IMR-90 (cell line): ENCODE measurements at regions not wholly inside any gene's neighbourhood (a gene's known extent, or its start where the extent isn't known, plus 50 kb on each side); places are given as distances from the start of the nearest gene placed in this dataset.

Experiments used
- ATAC-seq: fragments of 200-7000 bp; cut with Tn5 transposase; 2 replicates; pipeline ENCODE4 v1.9.1; 2020; ENCODE audit warnings: low read depth, mild to moderate bottlenecking, moderate library complexity
- BruUV-seq: library from RNA; stranded (reverse); fragments of 400-500 nt; replicated peaks from 2 replicates; lab custom pipeline; 2021; lab: Mats Ljungman, UMichigan
- CTCF ChIA-PET: fragments of 300-600 bp; formaldehyde crosslinking; extraction: SDS; loops from one replicate; lab custom pipeline; 2021; ENCODE audit warnings: antibody characterized with exemption; lab: Yijun Ruan, JAX
- POLR2A ChIA-PET: fragments of 300-600 bp; sonication (Branson Sonifier 250); formaldehyde crosslinking; loops from one replicate; lab custom pipeline; 2022; ENCODE audit warnings: antibody characterized with exemption; ENCODE audit not compliant: unreplicated experiment; lab: Charles Lee
- DNase-seq: peaks from one replicate; pipeline ENCODE4 v3.0.0; 2013
- H2AFZ ChIP-seq: replicated peaks from 2 replicates; pipeline ENCODE3; 2013; ENCODE audit warnings: low read length, mild to moderate bottlenecking; ENCODE audit not compliant: poor library complexity
- H2AK5ac ChIP-seq: 2 replicates; pipeline ENCODE4 v1.6.1; 2013; ENCODE audit warnings: low read depth, low read length, inconsistent platforms
- H2AK9ac ChIP-seq: replicated peaks from 2 replicates; pipeline ENCODE3; 2013; ENCODE audit warnings: mild to moderate bottlenecking, low read depth, low read length, moderate library complexity; ENCODE audit not compliant: poor library complexity
- H2BK120ac ChIP-seq: 2 replicates; pipeline ENCODE4 v1.6.1; 2013; ENCODE audit warnings: low read depth, low read length, inconsistent platforms
- H2BK15ac ChIP-seq: 3 replicates; pipeline ENCODE4 v1.6.1; 2013; ENCODE audit warnings: low read depth, low read length, inconsistent platforms
- H2BK20ac ChIP-seq: 2 replicates; pipeline ENCODE4 v1.6.1; 2013; ENCODE audit warnings: low read depth, mild to moderate bottlenecking, inconsistent platforms, low read length, moderate library complexity
- H2BK5ac ChIP-seq: 2 replicates; pipeline ENCODE4 v1.6.1; 2013; ENCODE audit warnings: mild to moderate bottlenecking, low read depth, low read length, inconsistent platforms; ENCODE audit not compliant: poor library complexity, severe bottlenecking
- H3K14ac ChIP-seq: replicated peaks from 2 replicates; pipeline ENCODE4 v1.6.1; 2013; ENCODE audit warnings: low read depth, low read length, inconsistent platforms
- H3K18ac ChIP-seq: 2 replicates; pipeline ENCODE4 v1.6.1; 2013; ENCODE audit warnings: low read depth, low read length, control low read depth
- H3K23ac ChIP-seq: 2 replicates; pipeline ENCODE4 v1.6.1; 2013; ENCODE audit warnings: low read depth, low read length, inconsistent platforms
- H3K27ac ChIP-seq: 2 replicates; pipeline ENCODE4 v1.5.1; 2013; ENCODE audit warnings: mild to moderate bottlenecking, control low read depth, low read length; ENCODE audit not compliant: insufficient read depth
- H3K27me3 ChIP-seq: 2 replicates; pipeline ENCODE4 v1.6.1; 2013; ENCODE audit warnings: low read length; ENCODE audit not compliant: control insufficient read depth, insufficient read depth
- H3K36me3 ChIP-seq: 2 replicates; pipeline ENCODE4 v1.6.1; 2013; ENCODE audit warnings: low read length, mixed read lengths; ENCODE audit not compliant: control insufficient read depth, insufficient read depth
- H3K4ac ChIP-seq: 2 replicates; pipeline ENCODE4 v1.6.1; 2013; ENCODE audit warnings: low read depth, low read length, inconsistent platforms
- H3K4me1 ChIP-seq: 2 replicates; pipeline ENCODE4 v1.6.1; 2013; ENCODE audit warnings: low read length, mixed read lengths; ENCODE audit not compliant: control insufficient read depth, insufficient read depth
- H3K4me2 ChIP-seq: 2 replicates; pipeline ENCODE4 v1.6.1; 2013; ENCODE audit warnings: low read depth, mild to moderate bottlenecking, control low read depth, low read length, moderate library complexity
- H3K4me3 ChIP-seq: 2 replicates; pipeline ENCODE4 v1.5.1; 2013; ENCODE audit warnings: low read depth, mild to moderate bottlenecking, control low read depth, low read length, moderate library complexity; ENCODE audit not compliant: insufficient read depth
- H3K56ac ChIP-seq: 2 replicates; pipeline ENCODE4 v1.6.1; 2013; ENCODE audit warnings: low read length, inconsistent platforms; ENCODE audit not compliant: insufficient read depth; ENCODE audit errors: extremely low read depth
- H3K79me1 ChIP-seq, 2 experiments: 2 replicates each; pipeline ENCODE4 v1.6.1; 2013; ENCODE audit warnings: low read length in 2 of 2, inconsistent platforms in 1 of 2, low read depth in 1 of 2
- H3K9ac ChIP-seq: 2 replicates; pipeline ENCODE4 v1.6.1; 2013; ENCODE audit warnings: low read depth, low read length, control low read depth
- H3K9me1 ChIP-seq: 2 replicates; pipeline ENCODE4 v1.6.1; 2013; ENCODE audit warnings: low read length, inconsistent platforms; ENCODE audit not compliant: insufficient read depth
- H3K9me3 ChIP-seq: 2 replicates; pipeline ENCODE4 v1.6.1; 2013; ENCODE audit warnings: low read length; ENCODE audit not compliant: control insufficient read depth, insufficient read depth
- H4K20me1 ChIP-seq: 2 replicates; pipeline ENCODE4 v1.6.1; 2013; ENCODE audit warnings: low read length, inconsistent platforms; ENCODE audit not compliant: insufficient read depth
- H4K5ac ChIP-seq: 2 replicates; pipeline ENCODE4 v1.6.1; 2013; ENCODE audit warnings: mild to moderate bottlenecking, low read depth, low read length, control low read depth
- H4K8ac ChIP-seq, 2 experiments: 2 replicates each; pipeline ENCODE4 v1.6.1; 2013; ENCODE audit warnings: low read depth in 2 of 2, low read length in 2 of 2, control low read depth in 1 of 2, inconsistent platforms in 1 of 2
- H4K91ac ChIP-seq: 2 replicates; pipeline ENCODE4 v1.6.1; 2013; ENCODE audit warnings: low read depth, low read length, inconsistent platforms; ENCODE audit not compliant: insufficient read depth
- CEBPB ChIP-seq: IDR thresholded peaks from 2 replicates; pipeline ENCODE4 v1.6.1; 2012; ENCODE audit warnings: low read depth, low read length, improper control_type of control experiment
- CHD1 ChIP-seq: IDR thresholded peaks from 2 replicates; pipeline ENCODE4 v1.6.1; 2012; ENCODE audit warnings: low read depth, low read length, improper control_type of control experiment
- FOS ChIP-seq: fragments of 150-350 bp; IDR thresholded peaks from 2 replicates; pipeline ENCODE4 v1.6.1; 2016; ENCODE audit warnings: low read depth, low read length
- MXI1 ChIP-seq: IDR thresholded peaks from 2 replicates; pipeline ENCODE4 v1.6.1; 2012; ENCODE audit warnings: low read depth, mild to moderate bottlenecking, low read length, moderate library complexity, borderline replicate concordance
- NFE2L2 ChIP-seq: fragments of 150-350 bp; IDR thresholded peaks from 2 replicates; pipeline ENCODE4 v1.6.1; 2016; ENCODE audit warnings: low read depth, mild to moderate bottlenecking, low read length
- RAD21 ChIP-seq: IDR thresholded peaks from 2 replicates; pipeline ENCODE4 v1.6.1; 2012; ENCODE audit warnings: low read length, improper control_type of control experiment
- SMC3 ChIP-seq: fragments of 150-350 bp; IDR thresholded peaks from 2 replicates; pipeline ENCODE4 v1.6.1; 2016; ENCODE audit warnings: low read depth, mild to moderate bottlenecking, antibody characterized with exemption, low read length, moderate library complexity
- WGBS, 2 experiments: methylation state at CpG; one replicate each; pipeline versions ENCODE4 v1.1.5 to v1.1.7; 2013; ENCODE audit warnings: missing lambda C conversion rate in 2 of 2; ENCODE audit not compliant: insufficient read length in 1 of 2; ENCODE audit errors: extremely low coverage in 2 of 2; 5-methylcytosine and 5-hydroxymethylcytosine counted together
- dilution Hi-C: fragments of 300-500 bp; cut with HindIII; formaldehyde crosslinking; loops from one replicate; pipeline ENCODE4 v1.14.3; 2018; ENCODE audit warnings: low sequenced_read_pairs; ENCODE audit not compliant: unreplicated experiment
- in situ Hi-C: fragments of 300-500 bp; cut with MboI; formaldehyde crosslinking; loops from 3 replicates; pipeline ENCODE4 v1.14.3; 2019; ENCODE audit warnings: low sequenced_read_pairs, inconsistent platforms, mixed read lengths
- intact Hi-C: fragments of 100-400 bp; cut with micrococcal nuclease; formaldehyde crosslinking; loops from 2 replicates; pipeline ENCODE4 v1.10.0; 2022
- TF ChIP-seq, protein P1 (sequence below): conservative IDR thresholded peaks from 2 replicates; pipeline ENCODE4 v1.5.1; 2012; ENCODE audit warnings: mild to moderate bottlenecking, low read depth, low read length, improper control_type of control experiment
- TF ChIP-seq, protein P2 (sequence below): fragments of 150-350 bp; IDR thresholded peaks from 2 replicates; pipeline ENCODE4 v1.6.1; 2016; ENCODE audit warnings: low read depth, mild to moderate bottlenecking, low read length, moderate library complexity, borderline replicate concordance

DNA sequence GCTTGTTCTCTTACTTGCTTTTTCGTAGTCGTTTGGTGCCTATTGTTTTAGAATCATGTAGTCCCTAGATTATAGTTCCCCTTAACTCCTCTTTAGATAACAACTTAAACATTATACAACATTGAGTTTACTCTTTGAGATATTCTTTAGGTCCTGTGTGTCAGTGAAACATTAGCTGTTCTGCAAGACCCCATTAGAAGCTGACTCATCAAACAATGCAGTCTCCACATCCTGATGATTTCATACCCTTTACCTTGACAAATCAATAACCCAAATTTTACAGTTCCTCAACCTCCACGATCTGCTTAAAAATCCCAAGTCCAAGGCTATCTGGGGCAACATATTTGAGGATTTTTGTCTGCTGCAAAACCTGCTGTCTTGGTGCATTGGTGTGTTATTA is 582.9 kb downstream of the NSUN3 start:
- no peak overlapping the region for H3K4me3 ChIP-seq
- H4K20me1 ChIP-seq: no peaks in the 10 kb centered on the region
- dilution Hi-C loops: no loop called here
- peaks cover 3% of the 10 kb centered on the region; the same call in 1 of the 2 replicates for H3K9me3 ChIP-seq
- no peak overlapping the region for H3K27ac ChIP-seq
- H3K23ac ChIP-seq: no peak overlapping the region
- no peaks in the 10 kb centered on the region for H3K9me1 ChIP-seq
- H2AFZ ChIP-seq: no peak overlapping the region
- no peak overlapping the region for H3K4ac ChIP-seq
- no peak overlapping the region for H2BK5ac ChIP-seq
- H2BK120ac ChIP-seq: no peak overlapping the region
- POLR2A ChIA-PET: no interaction called here
- no peak overlapping the region for H2AK9ac ChIP-seq
- no peaks in the 10 kb centered on the region for H3K79me1 ChIP-seq
- H4K8ac ChIP-seq: no peak overlapping the region
- no peak for ATAC-seq
- H3K27me3 ChIP-seq: no peaks in the 10 kb centered on the region
- in situ Hi-C loops: no loop called here
- H3K14ac ChIP-seq: no peak overlapping the region
- no peak overlapping the region for H3K4me2 ChIP-seq
- no peak overlapping the region for H3K9ac ChIP-seq
- no peak overlapping the region for H3K56ac ChIP-seq
- no TSS peak for BruUV-seq
- TF ChIP-seq CHD1 (no peak), FOS (no peak), SMC3 (no peak), NFE2L2 (no peak), RAD21 (no peak), MXI1 (no peak), CEBPB (no peak)
- TF ChIP-seq, protein P1, sequence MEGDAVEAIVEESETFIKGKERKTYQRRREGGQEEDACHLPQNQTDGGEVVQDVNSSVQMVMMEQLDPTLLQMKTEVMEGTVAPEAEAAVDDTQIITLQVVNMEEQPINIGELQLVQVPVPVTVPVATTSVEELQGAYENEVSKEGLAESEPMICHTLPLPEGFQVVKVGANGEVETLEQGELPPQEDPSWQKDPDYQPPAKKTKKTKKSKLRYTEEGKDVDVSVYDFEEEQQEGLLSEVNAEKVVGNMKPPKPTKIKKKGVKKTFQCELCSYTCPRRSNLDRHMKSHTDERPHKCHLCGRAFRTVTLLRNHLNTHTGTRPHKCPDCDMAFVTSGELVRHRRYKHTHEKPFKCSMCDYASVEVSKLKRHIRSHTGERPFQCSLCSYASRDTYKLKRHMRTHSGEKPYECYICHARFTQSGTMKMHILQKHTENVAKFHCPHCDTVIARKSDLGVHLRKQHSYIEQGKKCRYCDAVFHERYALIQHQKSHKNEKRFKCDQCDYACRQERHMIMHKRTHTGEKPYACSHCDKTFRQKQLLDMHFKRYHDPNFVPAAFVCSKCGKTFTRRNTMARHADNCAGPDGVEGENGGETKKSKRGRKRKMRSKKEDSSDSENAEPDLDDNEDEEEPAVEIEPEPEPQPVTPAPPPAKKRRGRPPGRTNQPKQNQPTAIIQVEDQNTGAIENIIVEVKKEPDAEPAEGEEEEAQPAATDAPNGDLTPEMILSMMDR: no peak
- TF ChIP-seq, protein P2, sequence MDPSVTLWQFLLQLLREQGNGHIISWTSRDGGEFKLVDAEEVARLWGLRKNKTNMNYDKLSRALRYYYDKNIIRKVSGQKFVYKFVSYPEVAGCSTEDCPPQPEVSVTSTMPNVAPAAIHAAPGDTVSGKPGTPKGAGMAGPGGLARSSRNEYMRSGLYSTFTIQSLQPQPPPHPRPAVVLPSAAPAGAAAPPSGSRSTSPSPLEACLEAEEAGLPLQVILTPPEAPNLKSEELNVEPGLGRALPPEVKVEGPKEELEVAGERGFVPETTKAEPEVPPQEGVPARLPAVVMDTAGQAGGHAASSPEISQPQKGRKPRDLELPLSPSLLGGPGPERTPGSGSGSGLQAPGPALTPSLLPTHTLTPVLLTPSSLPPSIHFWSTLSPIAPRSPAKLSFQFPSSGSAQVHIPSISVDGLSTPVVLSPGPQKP: no peak
- no peak for DNase-seq
- no peak overlapping the region for H2BK20ac ChIP-seq
- H2AK5ac ChIP-seq: no peak overlapping the region
- H2BK15ac ChIP-seq: no peak overlapping the region
- no peaks in the 10 kb centered on the region for H3K36me3 ChIP-seq
- no peak overlapping the region for H4K5ac ChIP-seq
- WGBS, 2 experiments: no CpG with 5 or more reads among the region's 3 CpGs
- no peak overlapping the region for H3K18ac ChIP-seq
- no peak overlapping the region for H4K91ac ChIP-seq
- CTCF ChIA-PET: no interaction called here
- intact Hi-C loops: no loop called here
- H3K4me1 ChIP-seq: no peaks in the 10 kb centered on the region
